Calu3 (cell line): ENCODE measurements at regions not wholly inside any gene's neighbourhood (a gene's known extent, or its start where the extent isn't known, plus 50 kb on each side); places are given as distances from the start of the nearest gene placed in this dataset.

Experiments
- BruUV-seq: library from RNA; stranded (reverse); fragments of 400-500 nt; replicated peaks from 2 replicates; lab custom pipeline; 2021; lab: Mats Ljungman, UMichigan
- CTCF ChIA-PET: fragments of 300-600 bp; sonication (Branson Sonifier 250); formaldehyde crosslinking; loops from one replicate; lab custom pipeline; 2022; ENCODE audit warnings: antibody characterized with exemption; lab: Charles Lee
- DNase-seq: peaks from one replicate; pipeline ENCODE4 v3.0.0; 2022
- H3K27ac Mint-ChIP-seq: one replicate; pipeline ENCODE4 v1.8.0; 2022; ENCODE audit warnings: mixed read lengths; ENCODE audit not compliant: unreplicated experiment
- H3K27me3 Mint-ChIP-seq: one replicate; pipeline ENCODE4 v1.8.0; 2022; ENCODE audit warnings: mixed read lengths; ENCODE audit not compliant: unreplicated experiment
- H3K36me3 Mint-ChIP-seq: one replicate; pipeline ENCODE4 v1.8.0; 2022; ENCODE audit warnings: mild to moderate bottlenecking, moderate library complexity, mixed read lengths; ENCODE audit not compliant: insufficient read depth, unreplicated experiment
- H3K4me1 Mint-ChIP-seq: one replicate; pipeline ENCODE4 v1.8.0; 2022; ENCODE audit warnings: mild to moderate bottlenecking, low read depth, mixed read lengths; ENCODE audit not compliant: unreplicated experiment
- H3K4me3 Mint-ChIP-seq: one replicate; pipeline ENCODE4 v1.8.0; 2022; ENCODE audit warnings: mild to moderate bottlenecking, low read depth, moderate library complexity, mixed read lengths; ENCODE audit not compliant: unreplicated experiment
- H3K9me3 Mint-ChIP-seq: one replicate; pipeline ENCODE4 v1.8.0; 2022; ENCODE audit warnings: low read depth, mixed read lengths; ENCODE audit not compliant: unreplicated experiment
- CTCF ChIP-seq: fragments of 200-600 bp; IDR thresholded peaks from one replicate; pipeline ENCODE4 v1.8.0; 2022; ENCODE audit warnings: antibody characterized with exemption; ENCODE audit not compliant: unreplicated experiment
- intact Hi-C: fragments of 100-400 bp; cut with micrococcal nuclease; formaldehyde crosslinking; loops from one replicate; pipeline ENCODE4 v1.10.0; 2022; ENCODE audit not compliant: unreplicated experiment

GRCh38 chr18:11219571-11219970 is 70.2 kb upstream of the PIEZO2 start:
- no peak for DNase-seq
- Mint-ChIP-seq H3K4me3 (no peak overlapping the region), H3K27ac (no peak overlapping the region), H3K27me3 (peaks cover 73% of the 10 kb centered on the region), H3K36me3 (no peaks in the 10 kb centered on the region), H3K4me1 (no peaks in the 10 kb centered on the region), H3K9me3 (no peaks in the 10 kb centered on the region)
- TF ChIP-seq CTCF: no peak
- intact Hi-C loops: no loop called here
- CTCF ChIA-PET: no interaction called here
- BruUV-seq: no TSS peak

- CTCF ChIA-PET: interaction anchor here (0.6 kb wide), 1 partner anchor 51 kb away, joined by 3 read pairs; no protein-coding TSS in a partner anchor
- no peak for TF ChIP-seq CTCF
- no peaks in the 10 kb centered on the region for H3K9me3 Mint-ChIP-seq
These were observed 65.8 kb upstream of the PIEZO2 start for GRCh38 chr18:11215216-11215615.

GRCh38 chr18:11204020-11204419 is 54.7 kb upstream of the PIEZO2 start:
- CTCF ChIA-PET: no interaction called here
- H3K4me1 Mint-ChIP-seq: no peaks in the 10 kb centered on the region
- no peak for DNase-seq
- no peak overlapping the region for H3K4me3 Mint-ChIP-seq
- H3K36me3 Mint-ChIP-seq: no peaks in the 10 kb centered on the region
- no TSS peak for BruUV-seq
- no peak for TF ChIP-seq CTCF
- no peak overlapping the region for H3K27ac Mint-ChIP-seq
- peaks cover 50% of the 10 kb centered on the region for H3K27me3 Mint-ChIP-seq
- intact Hi-C loops: no loop called here
- H3K9me3 Mint-ChIP-seq: no peaks in the 10 kb centered on the region

More at GRCh38 chr18:11215216-11215615, 65.8 kb upstream of the PIEZO2 start:
- H3K4me1 Mint-ChIP-seq: no peaks in the 10 kb centered on the region
- H3K27me3 Mint-ChIP-seq: peaks cover 84% of the 10 kb centered on the region
- no peak overlapping the region for H3K4me3 Mint-ChIP-seq
- BruUV-seq: no TSS peak
- H3K27ac Mint-ChIP-seq: no peak overlapping the region
- intact Hi-C loops: no loop called here
- DNase-seq: no peak
- no peaks in the 10 kb centered on the region for H3K36me3 Mint-ChIP-seq

GRCh38 chr18:11199477-11199876 is 50.1 kb upstream of the PIEZO2 start:
- no peaks in the 10 kb centered on the region for H3K36me3 Mint-ChIP-seq
- BruUV-seq: no TSS peak
- no peaks in the 10 kb centered on the region for H3K9me3 Mint-ChIP-seq
- DNase-seq: no peak
- peaks cover 32% of the 10 kb centered on the region for H3K27me3 Mint-ChIP-seq
- H3K27ac Mint-ChIP-seq: no peak overlapping the region
- H3K4me1 Mint-ChIP-seq: no peaks in the 10 kb centered on the region
- no peak for TF ChIP-seq CTCF
- intact Hi-C loops: no loop called here
- CTCF ChIA-PET: no interaction called here
- H3K4me3 Mint-ChIP-seq: no peak overlapping the region
